ENCODE measurements at regions not wholly inside any gene's neighbourhood (a gene's known extent, or its start where the extent isn't known, plus 50 kb on each side); places are given as distances from the start of the nearest gene placed in this dataset.

GRCh38 chr1:106910798-106911197 is 145.7 kb upstream of the PRMT6 start:
- no peak for TF ChIP-seq CTCF (IDR thresholded peaks at IDR 0.05; ENCODE audit: poor library complexity)
- no peak for TF ChIP-seq EZH2 (IDR thresholded peaks at IDR 0.05; ENCODE audit: borderline replicate concordance)
- no peak for TF ChIP-seq EZH2phosphoT487 (IDR thresholded peaks at IDR 0.05; ENCODE audit: low read depth, severe bottlenecking, unreplicated experiment)
